Nephron (organoid): ENCODE measurements at regions not wholly inside any gene's neighbourhood (a gene's known extent, or its start where the extent isn't known, plus 50 kb on each side); places are given as distances from the start of the nearest gene placed in this dataset.
"Not testable (repeated sequence)": the region's sequence is repeated elsewhere in the genome, so short reads cannot be mapped to it uniquely, and the experiment has no call there.

Source experiments
- H3K27ac Mint-ChIP-seq, 3 experiments: 2 replicates each; pipeline ENCODE4 v1.8.0; 2020; ENCODE audit warnings: mixed read lengths in 3 of 3, mild to moderate bottlenecking in 2 of 3, moderate library complexity in 1 of 3
- H3K27me3 Mint-ChIP-seq: 2 replicates; pipeline ENCODE4 v1.8.0; 2021; ENCODE audit warnings: low read depth, mild to moderate bottlenecking, moderate library complexity, mixed read lengths
- H3K36me3 Mint-ChIP-seq: 2 replicates; pipeline ENCODE4 v1.8.0; 2020; ENCODE audit warnings: low read depth, mixed read lengths
- H3K4me1 Mint-ChIP-seq: 2 replicates; pipeline ENCODE4 v1.8.0; 2020; ENCODE audit warnings: mixed read lengths
- H3K4me3 Mint-ChIP-seq, 3 experiments: 2 replicates each; pipeline ENCODE4 v1.8.0; 2020; ENCODE audit warnings: mild to moderate bottlenecking in 3 of 3, mixed read lengths in 3 of 3, moderate library complexity in 2 of 3
- H3K9me3 Mint-ChIP-seq: 2 replicates; pipeline ENCODE4 v1.8.0; 2020; ENCODE audit warnings: mixed read lengths
- CTCF ChIP-seq, 3 experiments: fragments of 200-600 bp; sonication (generic); IDR thresholded peaks; one replicate each; pipeline ENCODE4 v1.5.0; 2021; ENCODE audit warnings: antibody characterized with exemption in 3 of 3; ENCODE audit not compliant: unreplicated experiment in 3 of 3

DNA sequence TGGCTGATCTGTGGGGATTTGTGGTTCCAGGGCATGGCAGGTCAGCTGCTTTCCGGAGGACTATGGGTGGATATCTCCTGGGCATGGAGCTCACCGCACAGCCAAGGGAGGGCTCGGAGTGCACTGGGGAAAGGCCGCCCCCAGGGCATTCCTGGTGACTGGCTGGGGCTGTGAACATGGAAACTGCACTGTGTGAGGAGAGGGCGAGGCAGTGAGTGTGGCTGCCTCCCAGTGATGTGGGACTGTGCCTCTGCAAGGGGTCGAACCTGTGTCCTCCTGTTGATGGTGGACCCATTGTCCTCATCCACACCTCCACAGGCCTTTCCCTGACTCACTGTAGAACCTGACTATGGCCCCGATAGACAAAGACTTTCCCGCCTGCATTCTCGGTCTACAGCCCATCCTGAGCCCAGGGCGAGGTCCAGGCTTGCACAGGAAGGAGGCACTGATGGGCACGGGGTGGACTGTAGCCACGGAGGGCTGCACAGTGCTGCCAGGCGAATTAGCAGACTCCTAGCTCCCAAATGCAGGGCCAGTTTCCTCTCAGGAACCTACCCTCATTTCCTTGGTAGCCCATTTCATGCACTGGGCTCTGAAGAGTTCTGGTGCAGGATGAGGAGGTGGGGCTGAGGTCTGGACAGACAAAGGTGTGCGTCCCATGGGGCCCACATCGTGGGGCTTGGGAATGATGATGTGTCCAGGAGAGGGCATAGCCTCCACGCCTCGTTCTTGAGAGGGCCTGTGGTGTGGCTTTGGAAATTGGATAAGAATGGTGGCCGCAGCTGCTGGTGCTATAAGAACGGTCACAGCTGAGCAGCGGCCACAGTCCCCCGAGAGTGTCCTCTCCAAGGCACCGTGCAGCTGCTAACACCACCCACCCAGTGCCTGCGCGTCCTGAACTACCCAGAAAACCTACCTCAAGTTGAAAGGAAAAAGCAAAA lies 415.1 kb downstream of the TMEM121 start:
- Mint-ChIP-seq H3K27me3 (no peaks in the 10 kb centered on the region), H3K27ac (no peak overlapping the region), H3K4me3 (no peak overlapping the region), H3K36me3 (peaks cover 13% of the 10 kb centered on the region), H3K4me1 (no peaks in the 10 kb centered on the region), H3K9me3 (peaks cover 68% of the 10 kb centered on the region)
- TF ChIP-seq CTCF (IDR thresholded peaks at IDR 0.05; ENCODE audit: unreplicated experiment in 3 of 3) = no peak

GRCh38 chr14:105942725-105943124 lies 416.3 kb downstream of the TMEM121 start:
- not testable (repeated sequence) for H3K27ac Mint-ChIP-seq, H3K4me3 Mint-ChIP-seq, H3K4me1 Mint-ChIP-seq, H3K27me3 Mint-ChIP-seq
- H3K36me3 Mint-ChIP-seq = peaks cover 13% of the 10 kb centered on the region
- H3K9me3 Mint-ChIP-seq = peaks cover 63% of the 10 kb centered on the region

GRCh38 chr14:105943973-105944602 lies 417.7 kb downstream of the TMEM121 start:
- no peaks in the 10 kb centered on the region for H3K4me1 Mint-ChIP-seq
- no peak overlapping the region for H3K4me3 Mint-ChIP-seq
- no peaks in the 10 kb centered on the region for H3K27me3 Mint-ChIP-seq
- no peak overlapping the region for H3K27ac Mint-ChIP-seq
- H3K36me3 Mint-ChIP-seq = peaks cover 7% of the 10 kb centered on the region
- no peak for TF ChIP-seq CTCF (IDR thresholded peaks at IDR 0.05; ENCODE audit: unreplicated experiment in 3 of 3)
- H3K9me3 Mint-ChIP-seq = peaks cover 66% of the 10 kb centered on the region

DNA sequence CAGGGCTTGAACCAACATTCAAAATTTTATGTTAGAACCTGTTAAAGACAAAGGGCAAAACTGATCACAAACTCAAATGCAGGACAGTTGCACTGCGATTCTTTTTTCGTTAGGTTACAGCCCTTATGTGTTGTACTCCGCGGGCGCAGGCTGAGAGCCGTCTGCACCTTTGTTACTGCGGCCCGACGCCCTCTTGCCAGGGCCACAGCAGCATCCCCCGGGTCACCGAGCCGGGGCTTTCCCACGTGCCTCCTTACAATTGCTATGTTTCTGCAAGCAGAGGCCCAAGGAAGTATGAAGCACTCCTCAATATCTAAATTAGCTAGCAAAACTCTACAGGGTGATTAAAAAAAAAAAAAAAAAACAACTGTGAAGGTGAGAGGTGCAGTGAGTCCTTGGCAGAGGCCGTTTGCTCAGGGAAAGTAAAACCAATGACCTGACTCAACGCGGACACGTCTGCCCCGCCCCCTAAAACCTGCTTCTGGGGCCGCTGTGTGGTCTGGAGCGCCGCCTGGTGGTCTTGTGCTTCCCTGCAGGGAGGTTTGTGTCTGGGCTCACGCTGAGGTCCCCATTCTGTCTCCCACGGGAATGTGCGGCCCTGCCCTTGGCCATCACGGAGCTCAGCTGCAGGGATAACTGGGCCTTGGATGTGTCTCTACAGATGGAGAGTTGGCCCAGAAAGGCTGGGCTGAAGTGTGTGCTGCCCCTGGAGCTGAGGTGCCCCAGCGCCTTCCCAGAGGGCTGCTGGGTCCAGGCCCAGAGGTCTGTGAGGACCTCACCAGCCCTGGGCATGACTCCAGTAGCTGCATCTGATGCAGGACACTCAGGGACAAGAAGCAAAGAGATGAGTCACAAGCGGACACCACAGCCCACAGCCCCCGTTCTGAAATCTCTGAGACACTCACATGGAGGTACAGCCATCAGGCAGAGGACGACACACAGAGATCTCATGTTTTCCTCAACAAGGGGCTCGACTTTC lies 418.5 kb downstream of the TMEM121 start:
- peaks cover 5% of the 10 kb centered on the region for H3K36me3 Mint-ChIP-seq
- no peak overlapping the region for H3K4me3 Mint-ChIP-seq
- H3K27me3 Mint-ChIP-seq = no peaks in the 10 kb centered on the region
- no peaks in the 10 kb centered on the region for H3K4me1 Mint-ChIP-seq
- no peak overlapping the region for H3K27ac Mint-ChIP-seq
- H3K9me3 Mint-ChIP-seq = peaks cover 65% of the 10 kb centered on the region
- TF ChIP-seq CTCF (IDR thresholded peaks at IDR 0.05; ENCODE audit: unreplicated experiment in 3 of 3) = no peak

DNA sequence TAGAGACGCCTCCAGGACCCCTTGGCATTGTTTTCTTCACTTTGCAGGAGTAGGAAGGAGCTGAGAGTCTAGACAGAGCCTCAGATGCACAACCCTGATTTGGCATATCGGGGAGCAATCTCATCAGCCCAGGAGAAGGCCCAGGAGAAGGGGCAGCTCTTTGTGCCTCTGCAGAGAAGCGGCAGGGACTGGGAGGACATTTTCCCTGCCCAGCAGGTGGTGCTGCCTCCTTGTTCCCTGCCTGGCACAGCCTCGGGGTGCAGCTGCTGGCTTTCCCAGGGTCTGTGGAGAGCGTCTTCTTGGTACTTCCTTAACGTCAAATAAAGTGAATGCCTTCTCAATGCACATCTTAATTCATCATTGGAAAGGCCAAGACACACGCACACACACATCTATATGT lies 419.5 kb downstream of the TMEM121 start:
- H3K36me3 Mint-ChIP-seq = no peaks in the 10 kb centered on the region
- H3K4me1 Mint-ChIP-seq = no peaks in the 10 kb centered on the region
- no peak overlapping the region for H3K27ac Mint-ChIP-seq
- H3K27me3 Mint-ChIP-seq = no peaks in the 10 kb centered on the region
- no peak for TF ChIP-seq CTCF (IDR thresholded peaks at IDR 0.05; ENCODE audit: unreplicated experiment in 3 of 3)
- no peak overlapping the region for H3K4me3 Mint-ChIP-seq
- H3K9me3 Mint-ChIP-seq = peaks cover 60% of the 10 kb centered on the region

GRCh38 chr14:105947599-105947998 lies 421.2 kb downstream of the TMEM121 start:
- H3K27me3 Mint-ChIP-seq = no peaks in the 10 kb centered on the region
- no peak overlapping the region for H3K27ac Mint-ChIP-seq
- H3K36me3 Mint-ChIP-seq = no peaks in the 10 kb centered on the region
- H3K9me3 Mint-ChIP-seq = peaks cover 56% of the 10 kb centered on the region
- no peak for TF ChIP-seq CTCF (IDR thresholded peaks at IDR 0.05; ENCODE audit: unreplicated experiment in 3 of 3)
- H3K4me1 Mint-ChIP-seq = no peaks in the 10 kb centered on the region
- no peak overlapping the region for H3K4me3 Mint-ChIP-seq

DNA sequence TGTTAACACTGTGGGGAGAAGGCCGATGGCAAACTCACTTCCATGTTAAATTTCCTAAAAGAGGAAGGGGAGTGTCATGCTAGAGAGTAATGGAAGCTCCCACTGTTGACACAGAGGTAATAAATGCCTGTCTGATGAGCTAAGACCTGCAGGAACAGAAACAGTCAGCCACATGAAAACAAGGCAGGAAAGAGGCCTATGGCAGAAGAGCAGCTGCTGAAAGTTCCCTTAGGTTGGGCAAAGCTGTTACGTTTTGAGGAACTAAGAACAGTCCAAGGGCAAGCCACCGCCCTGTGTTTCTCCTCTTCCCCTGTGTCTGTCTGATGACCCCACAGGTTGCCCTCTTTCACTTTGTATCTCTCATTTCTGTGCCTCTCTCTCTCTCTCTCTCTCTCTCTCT lies 422.6 kb downstream of the TMEM121 start:
- H3K4me3 Mint-ChIP-seq, H3K36me3 Mint-ChIP-seq, H3K4me1 Mint-ChIP-seq, H3K27me3 Mint-ChIP-seq, H3K27ac Mint-ChIP-seq: not testable (repeated sequence)
- peaks cover 54% of the 10 kb centered on the region for H3K9me3 Mint-ChIP-seq

GRCh38 chr14:105950364-105950892 lies 424.0 kb downstream of the TMEM121 start:
- not testable (repeated sequence) for H3K4me3 Mint-ChIP-seq, H3K4me1 Mint-ChIP-seq, H3K27me3 Mint-ChIP-seq, H3K27ac Mint-ChIP-seq, H3K36me3 Mint-ChIP-seq
- H3K9me3 Mint-ChIP-seq = peaks cover 63% of the 10 kb centered on the region
